Left renal pelvis (tissue), 4 donors: ENCODE measurements at regions not wholly inside any gene's neighbourhood (a gene's known extent, or its start where the extent isn't known, plus 50 kb on each side); places are given as distances from the start of the nearest gene placed in this dataset.

Experiments
- DNase-seq, 4 donors: peaks; one replicate each; pipeline ENCODE4 v3.0.0-alpha.2; 2013; ENCODE audit warnings: low read depth in 4 of 4, low spot score in 3 of 4

DNA sequence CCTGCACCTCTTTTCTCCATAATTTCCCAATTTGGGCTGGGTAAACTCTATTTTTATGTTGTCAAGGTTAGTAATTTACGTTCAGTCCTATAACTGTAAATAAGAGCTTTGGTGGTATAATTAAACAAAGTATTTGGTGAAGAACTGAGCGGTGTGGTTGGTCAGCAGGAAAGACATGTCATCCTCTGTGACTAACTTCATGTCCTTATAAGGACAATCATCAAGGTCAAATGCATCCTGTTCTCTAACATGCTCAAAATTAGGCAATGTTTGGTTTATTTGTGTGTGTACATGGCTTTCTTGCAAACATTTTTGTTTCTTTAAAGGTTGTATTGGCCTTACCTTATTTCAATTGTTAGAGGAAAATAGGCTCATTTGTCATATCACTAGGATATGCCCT, 121.5 kb upstream of the NABP1 start:
- DNase-seq, result no peak

- no peak for DNase-seq
These were observed 120.1 kb upstream of the NABP1 start for GRCh38 chr2:191557841-191558240.

- no peak for DNase-seq
These were observed 118.4 kb upstream of the NABP1 start for GRCh38 chr2:191559569-191559968.

DNA sequence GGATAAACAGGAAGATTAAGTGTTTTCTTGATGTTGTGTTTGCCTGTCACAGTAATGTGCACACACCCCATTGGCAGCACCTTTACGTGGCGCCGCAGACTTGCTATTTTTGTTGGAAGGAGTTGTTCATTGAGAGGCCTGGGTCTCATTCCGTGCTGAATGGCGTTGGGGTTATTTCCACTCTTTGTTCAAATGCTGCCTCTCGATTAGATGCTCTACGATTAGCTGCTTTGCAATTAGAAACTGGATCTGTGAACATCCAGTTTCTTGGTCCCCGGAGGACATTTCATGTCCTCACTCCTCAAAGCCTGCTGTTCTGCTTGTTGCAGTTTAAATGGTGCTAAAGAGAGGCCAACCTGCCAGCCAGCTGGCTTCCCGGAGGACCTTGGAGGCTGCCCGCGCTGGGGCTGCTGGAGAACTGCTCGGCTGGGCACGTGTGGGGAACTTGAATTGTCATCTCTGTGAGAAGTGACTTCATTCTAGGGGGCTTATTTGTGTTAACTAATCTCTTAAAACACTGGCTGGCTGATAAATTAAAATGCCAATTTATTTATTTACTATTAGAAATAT, 117.4 kb upstream of the NABP1 start:
- no peak for DNase-seq

DNA sequence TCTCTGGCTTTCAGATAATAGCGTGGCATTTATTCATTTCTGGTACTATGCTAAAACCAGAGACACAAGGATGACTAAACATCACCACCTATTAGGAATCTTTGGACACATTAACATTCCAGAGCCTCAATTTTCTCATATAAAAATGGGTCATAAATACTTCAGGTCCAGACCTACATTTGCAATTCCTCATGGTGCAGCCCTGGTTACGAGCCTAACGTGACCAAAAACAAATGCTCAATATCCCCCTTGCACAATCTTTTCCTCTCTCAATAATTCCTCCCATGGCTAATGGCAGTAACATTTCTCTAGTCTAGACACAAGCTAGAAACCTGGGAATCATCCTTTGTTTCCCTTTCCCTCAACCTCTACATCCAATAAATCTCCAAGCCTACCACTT, 112.8 kb upstream of the NABP1 start:
- DNase-seq, result no peak

- no peak for DNase-seq
These were observed 112.2 kb upstream of the NABP1 start for GRCh38 chr2:191565647-191566198.

GRCh38 chr2:191566344-191566743, 111.6 kb upstream of the NABP1 start:
- no peak for DNase-seq

DNA sequence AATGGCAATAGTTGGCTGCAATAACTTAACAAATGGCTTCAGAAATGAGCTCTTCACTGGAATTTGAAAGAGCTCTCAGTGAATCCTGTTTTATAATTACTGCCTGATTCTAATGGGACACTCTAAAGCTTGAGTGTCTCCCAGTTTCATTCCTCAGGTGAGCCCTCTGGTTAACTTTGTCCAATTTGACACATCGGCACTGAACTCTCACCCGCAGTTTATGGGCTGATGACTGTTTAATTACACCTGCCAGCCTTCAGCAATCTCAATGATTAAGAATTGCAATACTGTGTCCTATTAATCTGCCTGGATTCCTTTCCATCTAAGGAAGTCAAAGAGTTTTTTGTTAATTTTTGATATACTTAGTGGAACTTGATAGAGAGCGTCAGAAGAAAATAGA, 110.7 kb upstream of the NABP1 start:
- DNase-seq, result no peak

DNA sequence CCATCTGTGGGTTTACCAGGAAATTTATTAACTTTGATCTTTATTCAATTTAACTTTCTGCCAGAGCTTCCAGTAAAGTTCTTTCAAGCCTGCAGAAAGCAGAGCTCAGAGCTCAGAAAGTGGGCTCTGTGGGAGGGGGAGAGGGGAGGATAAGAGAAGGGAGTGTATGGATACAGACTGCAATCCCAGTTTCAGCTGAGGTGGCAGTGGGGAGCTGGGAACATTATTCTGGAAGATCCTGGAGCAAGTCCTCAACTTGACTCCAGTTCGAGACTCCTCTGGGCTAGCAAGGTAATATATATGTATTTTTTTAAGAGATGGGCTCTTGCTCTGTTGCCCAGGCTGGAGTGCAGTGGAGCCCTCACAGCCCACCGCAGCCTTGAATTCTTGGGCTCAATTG, 108.9 kb upstream of the NABP1 start:
- no peak for DNase-seq

- DNase-seq, result no peak
These were observed 106.7 kb upstream of the NABP1 start for GRCh38 chr2:191571163-191571769.

DNA sequence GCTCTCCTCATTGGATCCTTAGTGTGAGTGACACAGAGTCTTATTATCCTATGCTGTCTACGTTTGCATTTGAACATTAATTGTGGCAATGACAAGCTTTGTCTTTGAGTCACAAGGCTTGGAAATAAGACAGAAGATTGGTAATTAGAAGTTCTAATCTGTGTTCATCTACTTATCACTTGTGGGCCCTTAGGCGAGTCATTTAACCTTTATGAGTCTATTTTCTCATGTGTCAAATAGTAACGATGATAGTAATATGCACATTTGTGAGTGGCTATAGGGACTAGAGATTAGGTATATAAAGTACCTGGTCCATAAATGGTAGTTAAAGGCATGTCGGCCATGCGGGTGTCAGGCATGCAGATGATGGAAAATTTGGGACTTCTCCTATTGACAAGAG, 105.6 kb upstream of the NABP1 start:
- no peak for DNase-seq

DNA sequence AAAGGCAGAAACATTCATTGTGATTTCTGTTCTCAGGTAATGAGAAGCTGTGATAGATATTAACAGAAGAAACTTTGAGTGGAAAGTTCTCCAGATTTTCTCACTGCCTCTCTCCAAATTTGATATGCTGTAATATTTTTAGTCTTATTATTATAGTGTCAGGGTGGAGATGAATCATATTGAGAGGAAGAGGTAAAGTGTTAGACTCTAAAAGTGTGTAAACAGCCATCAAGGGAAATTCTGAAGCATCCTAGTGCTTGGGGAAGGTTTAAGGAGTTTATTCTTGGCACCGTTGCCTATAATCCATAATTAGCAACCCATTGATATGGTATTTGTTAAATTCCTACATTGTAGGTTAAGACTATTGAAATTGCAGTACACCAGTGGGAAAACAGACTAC, 104.7 kb upstream of the NABP1 start:
- DNase-seq, result no peak

GRCh38 chr2:191574232-191574631, 103.7 kb upstream of the NABP1 start:
- DNase-seq, result no peak

- DNase-seq, result no peak
These were observed 100.3 kb upstream of the NABP1 start for GRCh38 chr2:191577605-191578004.

DNA sequence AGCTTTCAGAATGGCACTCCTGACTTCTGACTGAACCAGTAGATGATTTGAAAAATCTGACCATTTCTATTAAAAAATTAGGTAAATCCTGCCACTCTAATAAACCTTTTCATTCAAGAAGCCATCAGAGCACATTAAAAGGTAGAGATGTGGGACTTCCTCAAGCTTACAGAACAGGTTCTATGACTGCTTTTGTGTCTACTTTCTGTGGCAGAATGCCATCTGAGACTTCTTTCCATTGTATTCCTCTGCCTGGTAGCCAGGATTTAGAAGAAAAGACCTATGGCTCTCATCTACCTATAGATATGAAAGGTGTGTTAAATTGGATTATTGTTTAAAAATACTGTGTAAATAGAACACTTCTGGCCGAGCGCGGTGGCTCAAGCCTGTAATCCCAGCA, 99.9 kb upstream of the NABP1 start:
- DNase-seq, result no peak

- DNase-seq, result no peak
These were observed 97.4 kb upstream of the NABP1 start for GRCh38 chr2:191580581-191580980.

- DNase-seq, result no peak
These were observed 96.9 kb upstream of the NABP1 start for GRCh38 chr2:191581003-191581402.

DNA sequence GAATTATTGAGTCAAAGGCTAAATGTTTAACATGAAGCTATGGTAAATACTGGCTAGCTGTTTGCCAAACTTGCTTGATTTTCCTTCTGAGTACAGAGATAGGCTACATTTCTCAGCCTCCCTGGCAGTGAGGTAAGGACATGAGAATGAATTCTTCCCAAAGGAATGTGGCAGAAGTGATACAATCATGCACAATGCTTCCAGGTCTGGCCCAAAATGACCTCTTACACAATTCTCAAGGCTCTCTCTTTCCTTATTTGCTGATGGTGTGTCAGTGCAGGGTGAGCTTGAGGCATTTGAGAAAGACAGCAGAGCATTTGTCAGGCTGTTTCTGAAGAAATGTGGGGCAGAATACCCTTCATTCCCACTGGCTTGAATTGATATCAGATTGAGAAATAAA, 95.6 kb upstream of the NABP1 start:
- no peak for DNase-seq

DNA sequence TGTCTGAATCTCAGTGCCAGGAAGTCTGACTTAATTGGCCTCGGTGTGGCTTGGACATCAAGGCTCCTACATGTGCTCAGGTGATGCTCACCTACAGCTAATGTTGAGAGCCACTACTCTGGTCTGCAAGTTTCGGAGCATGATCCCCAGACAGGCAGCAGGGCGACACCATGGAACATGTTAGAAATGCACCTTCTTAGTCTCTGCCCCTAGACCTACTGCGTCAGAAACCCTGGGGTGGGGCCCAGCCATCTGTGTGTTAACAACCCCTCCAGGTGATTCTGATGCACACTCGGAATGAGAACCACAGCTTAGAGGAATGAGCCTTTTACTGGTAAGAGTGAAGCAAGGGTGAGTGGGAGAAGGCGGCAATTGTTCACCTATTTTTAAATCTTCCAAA, 86.9 kb upstream of the NABP1 start:
- DNase-seq, result no peak

- no peak for DNase-seq
These were observed 84.1 kb upstream of the NABP1 start for GRCh38 chr2:191593622-191594385.

DNA sequence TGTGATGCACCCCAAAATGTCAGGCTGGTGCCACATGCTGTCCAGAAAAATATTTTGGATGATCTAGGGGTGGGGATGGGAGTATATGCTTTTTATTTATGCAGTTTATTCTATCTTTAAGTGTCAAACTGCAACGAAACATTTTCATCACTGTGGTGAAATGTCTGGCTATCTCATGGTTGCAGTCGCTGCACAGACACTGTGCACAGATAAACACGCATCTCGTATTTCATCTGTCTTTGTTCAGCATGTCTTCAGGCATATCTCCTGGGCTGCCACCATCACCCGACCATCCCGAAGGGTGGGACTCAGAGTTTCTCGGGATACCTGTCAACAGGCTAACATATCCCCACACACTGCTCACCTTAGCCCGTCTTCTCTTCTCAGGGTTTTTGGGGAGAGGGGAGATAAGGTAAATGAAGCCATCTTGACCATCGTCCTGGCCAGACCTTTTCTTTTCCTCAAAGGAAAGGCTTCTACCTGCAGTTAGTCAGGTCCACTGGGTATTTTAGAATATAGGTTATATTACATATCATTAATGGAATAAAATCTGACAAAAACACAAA, 80.7 kb upstream of the NABP1 start:
- no peak for DNase-seq

DNA sequence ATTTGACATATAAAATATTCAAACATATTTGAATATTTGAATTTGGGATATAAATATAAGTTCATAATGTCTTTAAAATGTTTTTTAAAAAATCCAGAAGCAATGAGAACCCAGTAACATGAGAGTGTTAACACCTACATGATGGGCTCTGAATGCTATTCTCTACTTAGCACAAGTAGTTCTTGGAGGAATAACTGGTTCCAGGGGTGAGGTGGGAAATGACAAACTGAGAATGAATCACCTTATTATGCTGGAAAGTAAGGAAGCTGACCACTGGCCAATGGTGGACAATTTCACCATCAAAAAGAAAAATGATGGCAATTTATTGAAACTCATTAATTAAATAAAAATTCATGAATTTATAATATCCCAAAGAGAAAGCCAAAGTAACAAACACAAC, 79.6 kb upstream of the NABP1 start:
- no peak for DNase-seq
